SU-DHL-6 (cell line): ENCODE measurements at regions not wholly inside any gene's neighbourhood (a gene's known extent, or its start where the extent isn't known, plus 50 kb on each side); places are given as distances from the start of the nearest gene placed in this dataset.

Experiments used
- CTCF ChIP-seq: fragments of 200-600 bp; sonication (generic); IDR thresholded peaks from one replicate; pipeline ENCODE4 v1.5.1; 2017; ENCODE audit warnings: antibody characterized with exemption, mild to moderate bottlenecking, low read length, moderate library complexity; ENCODE audit not compliant: insufficient read depth, poor library complexity, severe bottlenecking
- EZH2phosphoT487 ChIP-seq: fragments of 200-600 bp; sonication (generic), shearing (Covaris generic); conservative IDR thresholded peaks from 2 replicates; pipeline ENCODE4 v1.6.1; 2018; ENCODE audit warnings: mild to moderate bottlenecking, antibody characterized with exemption, low read length, moderate library complexity, mixed read lengths

DNA sequence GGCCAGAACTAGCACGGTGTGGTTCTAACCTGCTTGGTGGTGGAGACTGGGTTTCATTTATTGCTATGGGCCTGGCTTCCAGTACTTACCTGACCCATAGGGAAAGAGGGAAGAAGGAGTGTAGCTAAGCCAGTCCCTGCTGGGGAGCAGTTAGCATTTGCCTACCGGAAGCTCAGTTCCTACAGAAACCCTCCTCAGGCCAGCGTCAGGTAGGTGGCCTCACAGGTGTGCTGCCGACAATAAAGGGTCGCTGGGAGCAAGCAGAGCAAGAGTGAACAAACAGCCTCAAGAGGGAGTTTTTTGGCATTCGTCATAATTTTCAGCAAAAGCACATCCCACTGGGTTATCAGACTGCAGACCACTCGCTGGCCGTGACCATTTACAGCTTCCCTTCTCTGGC is 740.6 kb upstream of the TENM3 start:
- no peak for TF ChIP-seq CTCF
- no peak for TF ChIP-seq EZH2phosphoT487
